ENCODE measurements at regions not wholly inside any gene's neighbourhood (a gene's known extent, or its start where the extent isn't known, plus 50 kb on each side); places are given as distances from the start of the nearest gene placed in this dataset.

DNA sequence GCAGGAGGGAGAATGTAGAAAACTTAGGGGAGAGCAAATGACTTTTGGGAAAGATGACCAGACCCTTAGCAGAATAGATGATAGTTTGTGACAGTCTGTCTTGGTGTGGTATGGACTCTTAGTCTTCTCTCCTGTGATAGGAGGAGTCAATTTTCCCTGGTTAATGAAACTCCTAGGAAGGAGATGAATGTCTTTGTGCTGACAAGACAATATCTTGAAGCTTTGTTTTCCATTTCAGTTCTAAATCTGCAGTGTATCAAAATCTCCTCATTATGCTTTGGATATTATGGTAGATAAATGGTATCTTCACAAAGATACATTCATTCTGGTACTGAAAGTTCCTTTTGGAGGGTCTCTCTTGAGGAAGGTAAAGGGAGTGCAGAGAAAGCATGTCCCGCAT lies 77.8 kb upstream of the ZNF717 start:
- TF ChIP-seq POLR2A (IDR thresholded peaks at IDR 0.05; ENCODE audit: low read depth, low read length) (no peak), POLR2AphosphoS5 (IDR thresholded peaks at IDR 0.05; ENCODE audit: low read depth, low read length) (no peak), TAF1 (IDR thresholded peaks at IDR 0.05; ENCODE audit: borderline replicate concordance, low read depth, low read length) (no peak)

Measured in GM12892 (cell line).